ENCODE measurements at regions not wholly inside any gene's neighbourhood (a gene's known extent, or its start where the extent isn't known, plus 50 kb on each side); places are given as distances from the start of the nearest gene placed in this dataset.

GRCh38 chr6:80530103-80530502 lies 423.6 kb downstream of the BCKDHB start:
- Histone ChIP-seq H4K20me1 (ENCODE audit: insufficient read depth) (no peaks in the 10 kb centered on the region), H3K9ac (ENCODE audit: low read length) (no peak overlapping the region), H3K79me2 (replicated peaks; ENCODE audit: insufficient read depth, low read length) (no peaks in the 10 kb centered on the region), H3K9me3 (ENCODE audit: low read length) (peaks cover 2% of the 10 kb centered on the region), H3K4me3 (ENCODE audit: low read length) (no peak overlapping the region), H3K27ac (ENCODE audit: low read length) (no peak overlapping the region), H3K4me2 (ENCODE audit: low read length) (no peak overlapping the region), H3F3A (ENCODE audit: insufficient read depth, low read length, poor library complexity, severe bottlenecking) (no peaks in the 10 kb centered on the region), H2AFZ (ENCODE audit: low read depth, low read length) (no peak overlapping the region), H3K9me2 (ENCODE audit: insufficient read depth, low read length) (no peaks in the 10 kb centered on the region), H3K27me3 (ENCODE audit: insufficient read depth, low read depth, low read length) (no peaks in the 10 kb centered on the region), H3K36me3 (ENCODE audit: insufficient read depth, low read length) (no peaks in the 10 kb centered on the region)
- TF ChIP-seq CTCF (IDR thresholded peaks at IDR 0.05; ENCODE audit: poor library complexity, severe bottlenecking) (no peak), POLR2AphosphoS5 (IDR thresholded peaks at IDR 0.05) (no peak), REST (IDR thresholded peaks at IDR 0.05; ENCODE audit: borderline replicate concordance) (no peak), SMC3 (conservative IDR thresholded peaks at IDR 0.05; ENCODE audit: poor library complexity) (no peak), EZH2 (IDR thresholded peaks at IDR 0.05; ENCODE audit: borderline replicate concordance, insufficient read depth, low read length, poor library complexity, severe bottlenecking) (no peak)

GRCh38 chr6:80528115-80528514 lies 421.6 kb downstream of the BCKDHB start:
- TF ChIP-seq POLR2AphosphoS5 (IDR thresholded peaks at IDR 0.05) (no peak), TAF1 (IDR thresholded peaks at IDR 0.05; ENCODE audit: low read depth) (no peak), REST (IDR thresholded peaks at IDR 0.05; ENCODE audit: borderline replicate concordance) (no peak), EZH2 (IDR thresholded peaks at IDR 0.05; ENCODE audit: borderline replicate concordance, insufficient read depth, low read length, poor library complexity, severe bottlenecking) (no peak), SMC3 (conservative IDR thresholded peaks at IDR 0.05; ENCODE audit: poor library complexity) (no peak), MXI1 (conservative IDR thresholded peaks at IDR 0.05; ENCODE audit: poor library complexity, severe bottlenecking) (no peak), EP300 (conservative IDR thresholded peaks at IDR 0.05; ENCODE audit: poor library complexity, severe bottlenecking) (no peak), RAD21 (conservative IDR thresholded peaks at IDR 0.05) (no peak), CTCF (IDR thresholded peaks at IDR 0.05; ENCODE audit: poor library complexity, severe bottlenecking) (no peak)
- H3K36me3 ChIP-seq (ENCODE audit: insufficient read depth, low read length), result no peaks in the 10 kb centered on the region
- H3K27me3 ChIP-seq (ENCODE audit: insufficient read depth, low read depth, low read length), result no peaks in the 10 kb centered on the region
- no peak overlapping the region for H3K27ac ChIP-seq (ENCODE audit: low read length)
- H3K9ac ChIP-seq (ENCODE audit: low read length), result no peak overlapping the region
- H4K20me1 ChIP-seq (ENCODE audit: insufficient read depth), result no peaks in the 10 kb centered on the region
- no peaks in the 10 kb centered on the region for H3F3A ChIP-seq (ENCODE audit: insufficient read depth, low read length, poor library complexity, severe bottlenecking)
- no peaks in the 10 kb centered on the region for H3K9me3 ChIP-seq (ENCODE audit: low read length)
- H3K79me2 ChIP-seq (replicated peaks; ENCODE audit: insufficient read depth, low read length), result no peaks in the 10 kb centered on the region
- no peaks in the 10 kb centered on the region for H3K9me2 ChIP-seq (ENCODE audit: insufficient read depth, low read length)
- H2AFZ ChIP-seq (ENCODE audit: low read depth, low read length), result no peak overlapping the region
- H3K4me2 ChIP-seq (ENCODE audit: low read length), result no peak overlapping the region
- no peak overlapping the region for H3K4me3 ChIP-seq (ENCODE audit: low read length)
